ENCODE measurements at regions not wholly inside any gene's neighbourhood (a gene's known extent, or its start where the extent isn't known, plus 50 kb on each side); places are given as distances from the start of the nearest gene placed in this dataset.

DNA sequence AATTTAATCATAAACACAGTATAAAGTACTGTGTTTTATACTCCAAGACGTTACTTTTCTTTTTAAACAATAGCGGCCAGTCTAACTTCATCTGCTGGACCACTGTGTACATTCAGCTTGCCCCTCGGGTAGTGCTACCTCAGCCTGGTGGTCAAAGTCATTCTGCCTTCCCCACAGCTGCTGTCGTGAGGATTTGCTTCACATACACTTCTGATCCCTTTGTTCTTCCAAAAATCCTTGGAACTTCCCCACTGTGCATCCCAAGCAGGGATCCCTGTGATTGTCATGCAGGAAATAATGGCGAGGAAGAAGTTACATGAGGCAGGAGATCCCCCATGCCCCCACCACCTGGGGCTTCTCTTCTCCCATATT, 234.9 kb upstream of the STARD13 start:
- no peak for DNase-seq

DNA sequence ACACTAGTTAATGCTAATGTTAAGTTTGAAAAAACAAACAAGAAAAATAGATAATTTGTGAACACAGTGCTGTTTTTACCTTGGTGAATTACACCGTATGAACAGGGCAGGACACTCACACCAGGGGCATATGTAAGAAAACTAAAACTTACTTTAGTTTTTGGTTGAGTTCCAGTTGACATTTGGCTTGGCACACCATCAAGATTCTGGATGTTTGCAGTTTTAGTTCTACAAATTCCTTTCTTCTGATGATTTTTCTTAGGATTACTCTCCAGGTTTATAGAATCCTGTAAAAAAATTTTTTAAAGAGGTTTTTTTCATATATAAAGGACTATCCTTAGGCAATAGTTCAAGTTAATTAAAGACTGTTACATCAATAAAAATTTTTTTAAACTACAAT, 238.5 kb upstream of the STARD13 start:
- DNase-seq: no peak

DNA sequence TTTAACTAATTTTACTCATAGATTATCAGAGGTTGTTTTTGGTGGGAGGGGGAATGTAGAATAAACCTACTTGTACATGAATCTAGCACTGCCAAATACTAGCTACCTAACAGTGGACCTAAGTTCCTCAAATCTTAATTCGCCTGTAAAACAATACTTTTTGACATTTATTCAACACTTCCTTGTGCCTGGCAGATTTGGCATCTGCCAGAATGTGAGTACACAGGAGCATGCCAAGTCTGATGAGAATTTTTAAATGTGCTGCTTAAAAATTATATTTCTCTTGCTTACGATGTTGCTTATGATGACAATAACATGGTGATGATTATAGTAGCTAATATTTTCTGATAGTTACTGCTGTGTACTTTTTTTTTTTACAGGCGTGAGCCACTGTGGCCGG, 240.2 kb upstream of the STARD13 start:
- no peak for DNase-seq

DNA sequence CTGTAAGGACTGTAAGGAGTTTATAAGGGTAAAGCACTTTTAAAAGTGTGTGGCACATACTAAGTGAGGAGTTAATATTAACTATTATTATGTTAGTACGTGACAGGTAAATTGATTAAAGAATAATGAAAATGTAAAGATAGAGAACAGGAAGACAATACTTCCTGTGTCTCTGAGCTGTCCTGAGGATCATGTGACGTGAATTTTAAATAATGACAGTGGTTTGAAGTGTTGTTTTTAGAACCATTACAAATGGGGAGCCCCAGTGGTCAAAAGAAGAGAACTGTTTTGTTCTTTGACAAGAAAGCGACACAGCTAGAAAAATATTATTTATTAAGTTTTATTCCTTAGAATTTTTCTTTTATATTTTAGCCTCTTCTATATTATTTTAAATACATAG, 241.2 kb upstream of the STARD13 start:
- DNase-seq: no peak

DNA sequence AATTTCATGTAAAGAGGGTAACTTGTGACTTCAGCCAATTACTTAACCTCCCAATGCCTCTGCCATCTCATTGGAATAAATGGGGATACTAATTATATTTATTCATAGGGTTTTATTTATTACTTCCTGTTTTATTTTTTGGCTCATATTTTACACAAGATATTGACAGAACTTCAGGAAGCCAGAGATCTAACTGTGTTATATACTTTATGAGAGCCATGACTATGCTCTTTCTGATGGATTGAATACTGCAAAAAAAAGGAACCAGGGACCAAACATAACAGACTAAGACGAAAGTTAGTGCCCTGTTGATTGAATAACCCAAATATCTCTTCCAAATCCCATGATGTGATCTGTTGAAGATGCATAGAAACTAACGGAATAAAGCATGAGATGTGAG, 243.3 kb upstream of the STARD13 start:
- DNase-seq: no peak

DNA sequence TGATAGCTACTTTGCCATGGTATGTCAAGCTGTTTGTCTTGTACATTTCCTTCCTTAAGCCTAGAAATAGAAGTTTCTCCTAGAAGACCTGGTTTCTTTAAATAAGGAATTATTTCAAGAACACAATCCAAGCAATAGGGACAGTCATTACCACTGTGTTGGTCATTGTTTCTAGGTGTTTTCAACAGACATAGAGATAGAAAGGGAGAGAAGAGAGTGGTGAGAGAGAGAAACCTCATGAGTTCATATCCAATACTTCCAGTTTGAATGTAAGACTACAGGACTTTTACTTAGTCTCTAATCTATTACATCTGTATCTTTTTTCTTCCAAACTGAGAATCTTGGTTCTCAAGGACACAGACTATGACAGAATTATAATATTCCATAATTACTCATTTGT, 245.9 kb upstream of the STARD13 start:
- no peak for DNase-seq

DNA sequence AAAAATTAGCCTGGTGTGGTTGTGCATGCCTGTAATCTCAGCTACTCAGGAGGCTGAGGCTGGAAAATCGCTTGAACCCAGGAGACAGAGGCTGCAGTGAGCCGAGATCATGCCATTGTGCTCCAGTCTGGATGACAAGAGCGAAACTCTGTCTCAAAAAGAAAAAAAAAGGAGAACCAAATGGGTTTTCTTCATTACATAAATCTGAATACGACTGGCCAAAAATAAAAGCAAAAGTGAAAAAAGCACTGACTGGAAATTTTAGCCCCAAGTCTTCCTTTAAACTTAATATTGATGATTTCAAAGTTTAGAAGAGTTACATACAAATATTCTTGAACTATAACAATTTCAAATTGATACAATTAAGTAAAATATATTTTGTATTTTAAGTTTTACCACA, 249.5 kb upstream of the STARD13 start:
- DNase-seq: no peak

DNA sequence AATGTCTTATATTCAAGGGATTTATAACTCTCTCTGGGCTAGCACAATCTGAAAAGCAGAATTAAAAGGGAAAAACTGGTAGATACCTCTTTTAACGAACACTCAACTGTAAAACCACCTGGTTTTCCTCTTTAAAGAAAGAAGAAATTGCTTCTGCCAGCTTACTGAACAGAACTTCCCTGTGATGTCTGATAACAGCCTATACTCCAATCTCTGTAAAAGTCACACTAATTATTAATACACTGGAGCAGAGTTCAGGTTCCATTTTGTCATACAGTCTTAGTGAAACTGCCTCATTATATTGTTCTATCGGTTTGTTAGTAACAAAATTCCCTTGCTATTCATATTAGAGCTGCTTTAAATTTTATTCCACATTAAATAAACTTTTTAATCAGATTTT, 251.0 kb upstream of the STARD13 start:
- no peak for DNase-seq

DNA sequence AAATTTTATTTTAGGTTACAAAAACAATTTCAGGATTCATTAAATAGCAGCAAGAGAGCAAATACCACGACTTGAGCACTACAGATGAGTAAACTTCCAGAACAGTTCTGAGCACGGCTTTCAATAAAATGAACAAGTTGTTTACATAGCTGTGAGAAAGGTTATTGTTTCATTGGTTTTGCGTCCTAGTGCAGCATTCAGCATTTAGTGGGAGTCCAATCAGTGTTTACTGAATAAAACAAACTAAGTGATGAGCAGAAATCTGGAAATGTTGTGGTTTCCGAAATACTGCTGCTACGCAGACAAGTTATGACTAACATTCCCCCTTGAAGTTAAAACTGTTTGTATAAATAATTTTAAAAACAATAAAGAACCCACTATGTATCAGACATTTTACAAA, 251.5 kb upstream of the STARD13 start:
- no peak for DNase-seq

DNA sequence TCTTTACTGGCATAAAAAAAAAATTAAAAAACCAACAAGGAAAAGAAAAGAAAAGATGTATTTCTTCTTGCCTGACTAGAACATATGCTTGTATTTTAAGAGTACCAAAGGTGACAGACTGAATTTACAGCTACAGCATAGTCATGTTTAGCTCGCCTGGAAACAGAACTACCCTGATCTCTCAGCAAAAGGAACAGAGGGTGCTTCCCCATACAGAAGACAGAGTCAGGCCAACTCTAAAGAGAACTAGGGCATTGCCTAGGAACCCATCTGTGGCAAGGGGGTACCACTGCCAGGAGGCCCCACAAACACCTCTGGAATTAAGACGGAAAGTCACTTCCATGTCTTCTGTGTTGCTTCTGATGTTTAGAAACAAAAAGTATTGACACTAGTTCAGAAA, 252.1 kb upstream of the STARD13 start:
- no peak for DNase-seq

DNA sequence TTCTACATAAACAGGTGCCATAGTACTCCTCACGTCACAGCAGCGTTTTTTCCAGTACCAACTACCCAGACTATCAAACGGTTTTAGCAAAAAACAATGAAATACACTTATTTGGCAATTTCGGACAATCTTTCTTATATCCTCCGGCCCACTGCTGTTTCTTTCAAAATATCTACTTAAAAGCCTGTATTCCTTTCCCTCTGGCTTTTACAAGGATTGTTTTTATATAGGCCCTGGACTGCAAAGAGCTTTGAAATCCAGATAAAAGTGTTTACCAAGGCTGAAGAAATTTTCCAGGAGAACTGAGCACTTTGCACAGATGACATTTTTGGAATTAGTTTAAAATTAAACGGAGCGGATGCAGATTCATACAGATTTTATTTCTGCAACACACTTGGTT, 255.9 kb upstream of the STARD13 start:
- DNase-seq: no peak

DNA sequence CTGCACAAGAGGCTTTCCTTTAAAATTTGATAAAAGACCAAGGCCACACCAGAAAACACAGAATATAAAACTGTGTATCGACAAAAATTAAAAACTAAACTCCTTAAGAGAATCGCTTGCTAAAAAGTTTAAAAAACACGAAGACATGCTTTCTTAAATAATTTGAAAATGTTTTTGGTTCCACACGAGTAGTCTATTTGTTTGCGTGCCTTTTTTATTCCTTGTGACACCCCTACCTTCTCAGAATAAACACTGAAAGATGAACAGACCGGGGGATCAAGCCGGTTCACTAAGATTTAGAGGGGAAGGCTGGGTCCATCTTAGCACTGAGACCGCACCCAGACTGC, 256.4 kb upstream of the STARD13 start:
- DNase-seq: no peak

DNA sequence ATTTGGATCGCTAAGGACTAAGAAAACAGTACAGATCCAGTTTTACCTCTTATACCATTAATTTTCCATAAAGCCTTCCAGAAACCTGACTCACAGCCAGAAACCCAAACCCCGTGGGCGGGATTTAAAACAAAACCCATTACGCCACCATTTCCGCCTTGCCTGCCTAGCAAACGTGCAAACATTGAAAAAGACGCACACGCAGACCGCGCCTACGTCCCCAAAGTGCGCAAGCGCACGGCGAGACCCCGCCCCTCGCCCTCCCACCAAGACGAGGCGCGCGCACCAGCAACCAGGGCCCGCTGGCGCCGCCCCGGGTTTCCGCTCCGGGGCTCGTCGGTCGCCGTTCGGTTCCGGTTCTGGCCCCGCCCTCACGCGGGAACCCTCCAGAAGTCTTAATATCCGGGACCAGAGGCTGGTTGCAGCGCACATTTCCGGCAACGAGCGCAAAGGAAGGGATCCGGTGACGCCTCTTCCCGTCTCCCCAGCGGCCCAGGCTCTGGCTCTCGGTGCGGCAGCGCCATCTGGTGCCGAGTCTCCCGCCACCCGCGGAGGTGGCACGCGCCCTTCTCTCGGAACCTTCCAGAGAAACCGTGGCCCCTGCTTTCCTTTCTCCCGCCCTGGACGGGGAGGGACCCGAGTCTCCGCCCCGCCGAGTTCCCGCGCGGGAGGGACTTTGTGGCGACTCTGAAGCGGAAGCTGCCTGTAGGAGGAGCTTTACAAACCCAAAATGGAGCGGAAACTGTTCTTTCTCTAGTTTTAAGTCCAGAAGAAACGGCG, 256.9 kb upstream of the STARD13 start:
- peak; percentile 99 for DNase-seq

DNA sequence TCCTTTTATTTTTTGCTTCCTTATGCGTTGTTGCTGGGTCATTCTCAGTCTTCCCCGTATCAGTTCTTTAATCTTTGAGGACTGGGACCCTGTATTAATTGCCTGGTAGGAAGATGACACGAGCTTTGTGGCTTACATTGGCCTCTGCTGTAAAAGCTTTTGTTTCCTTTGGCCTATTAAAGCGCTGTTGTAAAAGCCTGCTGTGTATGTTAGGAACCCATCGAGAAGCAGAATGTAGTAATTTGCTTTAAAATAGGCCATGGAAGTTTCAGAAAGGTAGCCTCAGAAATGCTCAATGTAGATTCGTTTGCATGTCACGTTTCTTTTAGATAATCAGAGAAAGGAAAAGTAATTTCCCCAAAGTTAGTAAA, 257.5 kb upstream of the STARD13 start:
- DNase-seq: no peak

DNA sequence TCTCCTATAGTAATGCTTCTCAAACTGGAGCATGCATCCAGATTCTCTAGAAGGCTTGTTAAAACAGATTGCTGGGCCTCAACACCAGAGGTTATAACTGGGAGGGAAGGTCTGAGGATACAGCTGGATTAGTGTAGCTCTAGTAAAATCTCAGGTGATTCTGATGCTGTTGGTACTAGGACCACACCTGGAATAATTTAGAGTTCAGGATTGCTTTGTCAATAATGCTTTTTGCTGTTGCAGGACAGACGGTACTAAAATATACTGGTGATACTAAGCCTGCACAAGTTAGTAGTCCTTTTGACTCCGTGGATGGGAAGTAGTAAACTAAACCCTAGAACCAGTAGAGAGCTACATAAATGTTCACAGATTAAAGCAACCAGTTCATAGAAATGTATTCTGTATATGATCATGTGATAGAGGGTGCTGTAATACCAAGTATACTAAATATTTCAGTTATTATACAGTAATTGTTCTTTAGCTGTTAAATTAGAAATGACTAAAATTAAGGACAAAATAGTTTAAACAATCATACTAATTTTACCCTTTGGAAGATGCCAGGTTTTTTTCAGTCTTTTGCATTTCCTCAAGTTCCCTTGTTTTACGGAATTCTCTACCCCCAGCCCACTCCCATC, 258.2 kb upstream of the STARD13 start:
- DNase-seq: no peak

DNA sequence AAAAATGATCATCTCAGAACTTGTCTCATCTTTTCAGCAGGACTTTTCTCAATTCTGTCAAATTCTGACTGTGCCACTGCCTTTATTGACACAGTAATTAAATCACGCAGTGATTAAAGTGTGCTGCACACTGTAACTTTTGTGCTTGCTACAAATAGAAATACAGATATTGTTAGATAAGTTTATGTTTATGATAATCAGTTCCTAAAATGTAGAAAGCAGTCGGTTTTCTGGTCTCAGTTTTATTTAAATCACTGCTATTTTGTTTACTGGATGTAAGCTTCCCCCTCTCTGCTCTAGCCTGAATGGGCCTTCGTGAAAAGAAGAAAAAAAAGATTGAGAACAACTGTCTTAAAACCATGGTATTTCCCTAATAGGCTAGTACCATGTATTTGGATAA, 258.8 kb upstream of the STARD13 start:
- DNase-seq: no peak

DNA sequence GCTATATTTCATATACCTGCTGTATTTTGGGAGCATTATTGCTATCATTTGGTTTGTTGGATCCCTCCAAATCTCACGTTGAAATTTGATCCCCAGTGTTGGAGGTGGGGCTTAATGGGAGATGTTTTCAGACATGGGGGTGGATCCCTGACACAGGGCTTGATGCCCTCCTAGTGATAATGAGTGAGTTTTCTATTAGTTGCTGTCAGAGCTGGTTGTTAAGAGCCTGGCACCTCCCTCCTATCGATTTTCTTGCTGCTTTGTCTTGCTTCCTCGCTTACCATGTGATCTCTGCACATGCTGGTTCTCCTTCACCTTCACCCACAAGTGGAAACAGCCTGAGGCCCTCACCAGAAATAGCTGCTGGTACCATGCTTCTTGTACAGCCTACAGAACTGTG, 259.9 kb upstream of the STARD13 start:
- DNase-seq: no peak

DNA sequence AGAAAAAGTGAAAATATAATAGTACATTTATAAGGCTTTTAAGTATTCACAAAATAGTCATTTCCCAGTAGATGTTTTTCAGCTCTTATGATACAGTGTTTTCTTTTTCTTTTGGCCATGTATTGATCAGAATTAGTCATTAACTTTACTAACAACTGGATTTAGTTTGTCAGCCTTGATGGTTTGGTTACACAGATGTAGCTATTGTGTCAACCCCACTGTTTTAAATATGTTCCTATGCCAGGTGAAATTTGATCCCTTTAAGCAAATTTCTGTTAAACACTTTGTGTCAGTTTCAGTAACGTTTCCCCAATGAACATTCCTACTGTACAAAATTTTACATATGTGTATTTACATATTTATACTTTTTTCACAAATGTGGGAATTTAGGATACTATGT, 261.5 kb upstream of the STARD13 start:
- no peak for DNase-seq

DNA sequence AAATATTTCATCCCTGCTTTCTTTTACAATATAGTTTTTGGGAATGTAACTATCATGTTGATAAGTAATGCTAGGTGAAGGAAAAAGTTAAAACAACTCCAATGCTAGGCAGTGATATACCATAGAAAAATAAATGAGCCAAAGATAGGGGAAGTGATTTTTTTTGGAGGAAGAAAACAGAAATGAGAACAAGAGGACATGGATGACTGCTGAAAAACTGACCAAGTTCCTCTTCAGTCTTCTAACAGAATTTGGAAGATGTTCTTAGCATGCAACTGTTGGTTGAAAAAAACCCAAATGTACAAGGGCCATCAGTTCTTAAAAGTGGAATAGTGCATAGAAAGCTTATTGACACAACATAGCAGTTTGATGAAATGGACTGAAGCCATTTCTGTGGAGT, 262.5 kb upstream of the STARD13 start:
- no peak for DNase-seq

DNA sequence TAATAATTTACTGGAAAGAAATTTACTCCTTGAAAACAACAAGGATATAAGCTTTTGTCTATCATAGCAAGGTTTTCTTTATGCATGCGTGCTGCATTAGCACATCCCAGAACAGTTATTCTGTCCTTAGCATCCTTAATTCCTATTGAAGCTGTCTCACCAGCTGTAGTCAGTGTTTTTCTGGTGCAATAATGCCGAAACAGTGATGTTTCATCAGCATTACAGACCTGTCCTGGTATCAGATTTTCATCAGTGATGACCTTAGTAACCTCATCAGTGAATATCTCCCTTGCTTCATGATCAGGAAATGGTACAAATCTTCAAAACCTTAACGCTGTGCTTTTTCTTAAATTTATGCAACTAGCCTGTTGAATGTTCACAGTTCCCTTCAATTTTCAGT, 264.7 kb upstream of the STARD13 start:
- no peak for DNase-seq

DNA sequence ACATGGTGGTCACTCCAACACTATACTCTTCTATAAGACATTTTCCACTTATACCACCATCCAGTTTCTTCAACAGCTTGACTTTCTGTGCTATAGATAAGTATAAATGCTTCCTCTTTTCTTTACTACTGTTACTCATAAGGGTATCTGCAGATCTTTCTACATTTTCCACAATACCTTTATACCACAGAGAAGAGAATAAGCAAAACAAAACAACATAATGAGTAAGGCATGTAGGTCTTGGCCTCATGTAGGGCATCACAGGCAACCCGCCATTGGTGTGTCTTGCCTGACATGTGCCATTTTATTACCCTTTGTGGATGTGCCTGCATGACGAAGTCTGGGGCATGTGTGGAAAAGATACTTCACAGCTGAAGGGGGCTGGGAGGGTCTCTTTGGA, 265.3 kb upstream of the STARD13 start:
- DNase-seq: no peak

DNA sequence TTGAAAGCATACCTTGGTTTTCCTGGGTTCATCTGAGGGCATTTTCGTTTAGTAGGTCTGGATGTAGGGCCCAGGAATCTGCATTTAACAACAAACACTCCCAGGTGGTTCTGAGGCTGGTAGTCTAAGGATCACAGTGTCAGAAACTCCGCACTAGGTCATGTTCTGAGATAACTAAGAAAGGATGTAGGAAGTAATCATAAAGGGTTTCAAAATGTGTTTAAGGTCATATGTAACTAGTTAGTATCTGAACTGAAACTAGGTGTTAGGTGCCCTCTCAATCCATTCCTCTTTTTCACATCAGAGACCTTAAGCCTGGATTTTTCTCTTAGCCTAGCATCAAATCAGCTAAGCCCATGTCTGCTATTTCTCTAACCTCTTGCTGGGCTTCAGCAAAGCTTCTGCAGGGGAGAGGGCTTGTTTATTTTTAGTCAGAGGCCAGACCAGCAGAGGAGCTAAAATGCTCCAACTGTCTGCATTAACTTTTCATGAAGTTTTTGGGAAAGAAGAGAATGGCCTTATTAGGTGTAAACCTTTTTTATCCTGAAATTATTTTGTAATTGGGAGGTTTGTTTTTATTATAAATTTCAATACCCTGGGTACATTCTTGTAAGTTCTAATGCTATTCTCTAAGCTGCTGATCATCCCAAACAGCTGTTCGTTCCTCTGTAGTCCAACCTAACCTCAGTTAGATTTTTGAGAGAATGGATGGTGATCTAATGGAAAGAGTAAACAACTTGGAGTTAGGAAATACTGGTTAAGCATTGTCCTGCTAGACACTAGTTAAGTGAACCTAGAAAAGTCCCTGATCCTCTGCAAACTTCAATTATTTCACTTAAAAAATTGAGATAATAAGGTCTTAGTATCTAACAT, 262.8 kb upstream of the RFC3 start:
- no peak for DNase-seq

DNA sequence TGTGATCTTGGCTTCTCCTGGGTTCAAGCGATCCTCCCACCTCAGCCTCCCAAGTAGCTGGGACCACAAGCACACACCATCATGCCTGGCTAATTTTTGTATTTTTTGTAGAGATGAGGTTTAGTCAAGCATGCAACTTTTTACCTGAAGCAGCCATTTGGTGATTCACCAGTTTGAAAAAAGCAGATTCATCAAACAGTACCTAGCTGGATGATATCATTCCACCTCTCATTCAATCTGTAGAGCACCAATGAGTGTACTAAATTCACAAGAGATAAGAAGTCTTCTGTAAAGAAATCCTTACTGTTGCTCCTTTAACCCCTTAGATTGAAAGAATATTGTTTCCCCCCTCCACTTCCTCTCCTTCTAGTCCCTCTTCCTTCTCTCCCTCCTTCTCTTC, 261.1 kb upstream of the RFC3 start:
- DNase-seq: no peak

DNA sequence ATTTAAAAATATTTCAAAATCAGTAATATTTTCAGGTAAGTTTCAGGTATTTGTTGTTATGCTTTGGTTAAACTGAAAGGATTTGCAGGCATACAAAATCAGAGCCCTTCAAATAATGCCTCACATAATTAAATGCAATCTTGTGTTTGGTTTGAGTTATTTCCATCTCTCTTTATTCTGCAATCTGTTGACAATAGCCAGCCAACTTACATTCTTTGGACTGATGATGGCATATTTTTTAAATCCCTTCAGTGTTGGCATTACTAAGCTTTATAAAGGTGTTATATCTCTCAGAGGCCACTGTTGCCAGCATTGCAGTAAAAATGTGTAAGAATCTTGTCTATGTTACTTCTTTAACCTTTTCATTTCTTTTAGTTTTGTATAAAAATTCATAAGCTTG, 257.2 kb upstream of the RFC3 start:
- no peak for DNase-seq
